Transverse colon (tissue), 4 donors: ENCODE measurements at regions not wholly inside any gene's neighbourhood (a gene's known extent, or its start where the extent isn't known, plus 50 kb on each side); places are given as distances from the start of the nearest gene placed in this dataset.
"Not testable (repeated sequence)": the region's sequence is repeated elsewhere in the genome, so short reads cannot be mapped to it uniquely, and the experiment has no call there.

Source experiments
- DNase-seq: peaks from one replicate; pipeline ENCODE4 v3.0.0-alpha.2; 2019
- H3K27ac ChIP-seq, 4 donors: fragments of 200-600 bp; sonication (generic); 2 replicates each; pipeline ENCODE4 v1.5.1; 2016 to 2018; ENCODE audit warnings: inconsistent platforms in 4 of 4
- H3K27me3 ChIP-seq: fragments of 200-600 bp; sonication (generic); 2 replicates; pipeline ENCODE4 v1.5.1; 2017; ENCODE audit warnings: inconsistent platforms
- H3K36me3 ChIP-seq, 4 donors: fragments of 200-600 bp; sonication (generic); 2 replicates each; pipeline ENCODE4 v1.5.1; 2017 to 2019; ENCODE audit warnings: inconsistent platforms in 4 of 4
- H3K4me1 ChIP-seq, 4 donors: fragments of 200-600 bp; sonication (generic); 2 replicates each; pipeline ENCODE4 v1.5.1; 2017 to 2020; ENCODE audit warnings: inconsistent platforms in 4 of 4
- H3K4me3 ChIP-seq, 4 donors: fragments of 200-600 bp; sonication (generic); 1 replicate in 1 of 4; 2 replicates in 3 of 4; pipeline versions ENCODE4 v1.5.1 to v1.6.1; 2017 to 2019; ENCODE audit warnings: inconsistent platforms in 4 of 4
- H3K9me3 ChIP-seq, 2 donors: fragments of 200-600 bp; sonication (generic); 2 replicates each; pipeline ENCODE4 v1.5.1; 2017 to 2019; ENCODE audit warnings: inconsistent platforms in 2 of 2
- EP300 ChIP-seq: sonication (generic); formaldehyde crosslinking; IDR thresholded peaks from one replicate; pipeline ENCODE4 v1.6.1; 2017; ENCODE audit warnings: antibody characterized with exemption, low read depth
- POLR2A ChIP-seq: fragments of 450-650 bp; IDR thresholded peaks from one replicate; pipeline ENCODE4 v1.6.1; 2016; ENCODE audit warnings: antibody characterized with exemption, mild to moderate bottlenecking, moderate library complexity
- POLR2AphosphoS5 ChIP-seq, 3 donors: sonication (generic); formaldehyde crosslinking; IDR thresholded peaks; one replicate each; pipeline ENCODE4 v1.6.1; 2016; ENCODE audit warnings: antibody characterized with exemption in 3 of 3
- WGBS, 2 donors: methylation state at CpG; one replicate each; pipeline ENCODE4 v1.1.5; 2018; ENCODE audit warnings: low coverage in 1 of 2; 5-methylcytosine and 5-hydroxymethylcytosine counted together
- in situ Hi-C, 4 donors: fragments of 200-750 bp; cut with MboI; loops; one replicate each; pipeline versions ENCODE4 v1.15.0 to v1.15.1; 2017; ENCODE audit warnings: low sequenced_read_pairs in 3 of 4, low pct_ligation_motif_present in 1 of 4, low pct_unique_long_range_greater_than_20kb in 1 of 4
- intact Hi-C: fragments of 100-400 bp; cut with DNase I; formaldehyde crosslinking; loops from one replicate; pipeline ENCODE4 v1.15.1; 2023; ENCODE audit warnings: low total_unique reads
- TF ChIP-seq, protein P1 (sequence below), 5 experiments: fragments of 200-600 bp in 3 of 5; fragments of 450-650 bp in 2 of 5; sonication (generic) in 3 of 5; IDR thresholded peaks; 1 replicate in 2 of 5; 2 replicates in 3 of 5; pipeline ENCODE4 v1.5.1; 2016 to 2017; ENCODE audit warnings: antibody characterized with exemption in 5 of 5, inconsistent platforms in 3 of 5, mild to moderate bottlenecking in 2 of 5, moderate library complexity in 1 of 5

DNA sequence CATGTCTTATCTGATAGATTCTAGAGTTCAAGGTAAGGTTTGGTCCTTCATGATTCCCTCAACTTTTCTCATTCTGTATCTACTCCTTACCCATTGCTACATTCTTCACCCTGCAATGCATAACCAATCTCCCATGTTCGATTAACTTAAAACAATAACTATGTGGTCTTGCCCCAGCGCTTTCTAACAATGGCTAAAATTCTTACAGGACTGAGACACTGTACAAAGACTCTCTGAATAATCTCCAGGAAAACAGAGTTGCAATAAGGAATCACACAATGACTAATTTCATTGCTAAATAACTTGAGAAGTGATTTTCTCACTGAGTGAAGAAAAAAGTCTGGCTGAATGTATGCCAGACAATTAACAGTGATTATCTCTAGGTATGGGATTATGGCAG, 69.6 kb upstream of the FAM174B start:
- H3K4me3 ChIP-seq, result no peak overlapping the region
- no peak overlapping the region for H3K27ac ChIP-seq
- in situ Hi-C loops (loop anchor here in 1 of 4 donors (10.0 kb wide), 1 partner anchor 630 kb away; no protein-coding TSS in a partner anchor), intact Hi-C loops (no loop called here)
- no peaks in the 10 kb centered on the region for H3K36me3 ChIP-seq
- H3K4me1 ChIP-seq, result no peaks in the 10 kb centered on the region
- TF ChIP-seq POLR2A (no peak), EP300 (no peak), POLR2AphosphoS5 (IDR thresholded peaks at IDR 0.05) (no peak)
- TF ChIP-seq, protein P1, sequence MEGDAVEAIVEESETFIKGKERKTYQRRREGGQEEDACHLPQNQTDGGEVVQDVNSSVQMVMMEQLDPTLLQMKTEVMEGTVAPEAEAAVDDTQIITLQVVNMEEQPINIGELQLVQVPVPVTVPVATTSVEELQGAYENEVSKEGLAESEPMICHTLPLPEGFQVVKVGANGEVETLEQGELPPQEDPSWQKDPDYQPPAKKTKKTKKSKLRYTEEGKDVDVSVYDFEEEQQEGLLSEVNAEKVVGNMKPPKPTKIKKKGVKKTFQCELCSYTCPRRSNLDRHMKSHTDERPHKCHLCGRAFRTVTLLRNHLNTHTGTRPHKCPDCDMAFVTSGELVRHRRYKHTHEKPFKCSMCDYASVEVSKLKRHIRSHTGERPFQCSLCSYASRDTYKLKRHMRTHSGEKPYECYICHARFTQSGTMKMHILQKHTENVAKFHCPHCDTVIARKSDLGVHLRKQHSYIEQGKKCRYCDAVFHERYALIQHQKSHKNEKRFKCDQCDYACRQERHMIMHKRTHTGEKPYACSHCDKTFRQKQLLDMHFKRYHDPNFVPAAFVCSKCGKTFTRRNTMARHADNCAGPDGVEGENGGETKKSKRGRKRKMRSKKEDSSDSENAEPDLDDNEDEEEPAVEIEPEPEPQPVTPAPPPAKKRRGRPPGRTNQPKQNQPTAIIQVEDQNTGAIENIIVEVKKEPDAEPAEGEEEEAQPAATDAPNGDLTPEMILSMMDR (IDR thresholded peaks at IDR 0.05), result no peak
- WGBS, 2 donors, result 92 to 100% methylated on average over 2 of the region's 2 CpGs
- no peaks in the 10 kb centered on the region for H3K9me3 ChIP-seq
- no peaks in the 10 kb centered on the region for H3K27me3 ChIP-seq
- no peak for DNase-seq

DNA sequence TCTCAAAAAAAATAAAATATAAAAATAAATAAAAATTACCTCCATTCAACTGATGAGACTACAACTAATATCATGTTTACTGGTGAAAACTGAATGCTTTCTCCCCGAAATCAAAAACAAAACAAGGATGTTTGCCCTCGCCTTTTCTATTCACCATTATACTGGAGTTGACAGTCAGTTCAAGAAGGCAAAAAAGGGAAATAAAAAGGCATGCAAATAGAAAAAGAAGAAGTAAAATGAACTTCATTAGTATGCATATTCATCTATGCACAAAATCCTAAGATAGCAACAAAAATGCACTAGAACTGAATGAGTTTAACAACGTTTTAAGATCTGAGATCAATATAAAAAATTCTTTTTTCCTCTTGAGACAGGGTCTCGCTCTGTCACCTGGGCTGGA, 72.7 kb upstream of the FAM174B start:
- Histone ChIP-seq H3K4me3 (no peak overlapping the region), H3K27ac (no peak overlapping the region), H3K27me3 (no peaks in the 10 kb centered on the region), H3K9me3 (no peaks in the 10 kb centered on the region), H3K4me1 (no peaks in the 10 kb centered on the region), H3K36me3 (no peaks in the 10 kb centered on the region)
- intact Hi-C loops, result no loop called here
- WGBS, 2 donors, result 38 to 89% methylated on average over 4 of the region's 4 CpGs
- no peak for TF ChIP-seq EP300
- no peak for TF ChIP-seq POLR2AphosphoS5 (IDR thresholded peaks at IDR 0.05)
- TF ChIP-seq, protein P1 (IDR thresholded peaks at IDR 0.05), result no peak
- no peak for TF ChIP-seq POLR2A
- in situ Hi-C loops, result loop anchor here in 1 of 4 donors (10.0 kb wide), 1 partner anchor 633 kb away; no protein-coding TSS in a partner anchor
- DNase-seq, result no peak

DNA sequence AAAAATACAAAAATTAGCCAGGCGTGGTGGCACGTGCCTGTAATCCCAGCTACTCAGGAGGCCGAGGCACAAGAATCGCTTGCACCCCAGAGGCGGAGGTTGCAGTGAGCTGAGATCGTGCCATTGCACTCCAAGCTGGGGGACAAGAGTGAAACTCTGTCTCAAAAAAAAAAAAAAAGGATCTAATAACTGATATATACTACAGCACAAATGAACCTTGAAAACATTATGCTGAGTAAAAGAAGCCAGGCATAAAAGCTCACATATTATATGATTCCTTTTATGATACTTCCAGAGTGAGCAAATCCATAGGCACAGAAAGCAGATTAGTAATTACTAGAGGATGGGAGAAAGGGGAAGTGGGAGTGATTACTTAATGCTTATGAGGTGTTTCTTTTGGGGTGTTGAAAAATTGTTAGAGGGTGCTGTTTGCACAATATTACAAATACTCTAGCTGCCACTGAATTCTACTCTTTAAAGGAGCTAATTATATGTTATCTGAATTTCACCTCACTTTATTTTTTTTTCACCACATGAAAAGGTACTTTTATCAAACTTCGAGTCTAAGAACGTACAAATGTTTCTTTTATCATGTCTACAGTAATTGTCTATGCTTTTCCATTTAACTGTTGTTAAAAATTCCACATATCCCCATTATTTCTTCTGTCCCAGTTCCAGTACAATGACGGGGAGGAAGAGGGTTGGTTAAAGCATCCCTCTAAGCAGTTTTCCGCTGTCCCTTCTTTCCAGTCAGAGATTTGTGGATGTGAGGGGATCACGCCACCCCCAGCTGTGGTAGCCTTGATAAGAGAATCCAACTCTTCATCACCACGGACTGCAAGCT, 77.7 kb upstream of the FAM174B start:
- Histone ChIP-seq H3K27me3 (no peaks in the 10 kb centered on the region), H3K36me3 (no peaks in the 10 kb centered on the region), H3K4me1 (no peaks in the 10 kb centered on the region), H3K4me3 (peak overlapping the region in 3 of 4 donors; percentile 23 to 53 (median 29)), H3K27ac (peak overlapping the region in 2 of 4 donors; percentile 50 to 55), H3K9me3 (no peaks in the 10 kb centered on the region)
- intact Hi-C loops, result no loop called here
- TF ChIP-seq EP300, result no peak
- no peak for TF ChIP-seq POLR2A
- no peak for TF ChIP-seq POLR2AphosphoS5 (IDR thresholded peaks at IDR 0.05)
- TF ChIP-seq, protein P1 (IDR thresholded peaks at IDR 0.05), result no peak
- in situ Hi-C loops, result no loop called here
- no peak for DNase-seq
- 76 to 81% methylated on average over 3 to 12 of the region's 12 CpGs for WGBS, 2 donors

DNA sequence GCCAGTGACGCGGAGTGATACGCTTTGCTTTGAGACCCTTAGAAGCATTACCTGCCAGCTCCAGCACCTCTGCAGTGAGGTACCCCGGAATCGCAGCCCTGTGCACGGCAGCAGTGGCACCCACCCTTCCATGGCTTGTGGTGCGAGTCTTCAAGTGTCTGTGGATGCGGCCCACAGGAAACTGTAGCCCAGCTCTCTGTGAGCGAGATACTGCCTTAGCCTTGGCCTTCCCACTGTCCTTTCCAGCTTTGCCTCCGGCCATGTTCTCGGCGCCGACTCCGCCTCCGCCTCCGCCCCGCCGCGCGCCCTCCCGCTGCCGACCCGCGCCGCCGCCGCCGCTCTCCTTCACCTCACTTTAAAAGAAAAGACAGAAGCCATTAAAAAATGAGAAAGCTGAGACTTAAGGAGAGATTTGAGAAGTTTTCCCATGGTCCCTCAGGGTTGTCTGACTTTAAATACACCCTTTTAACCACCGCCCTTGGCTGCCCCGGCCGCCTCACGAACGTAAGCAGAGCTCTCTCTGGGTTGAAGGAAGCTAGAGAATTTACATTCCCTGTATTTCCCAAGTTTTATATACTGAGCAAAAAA, 78.5 kb upstream of the FAM174B start:
- Histone ChIP-seq H3K4me1 (no peaks in the 10 kb centered on the region), H3K36me3 (no peaks in the 10 kb centered on the region), H3K9me3 (no peaks in the 10 kb centered on the region), H3K27me3 (no peaks in the 10 kb centered on the region), H3K4me3 (peak overlapping the region in 3 of 4 donors; percentile 23 to 53 (median 29)), H3K27ac (peak overlapping the region in 2 of 4 donors; percentile 50 to 55)
- TF ChIP-seq, protein P1 (IDR thresholded peaks at IDR 0.05), result no peak
- TF ChIP-seq POLR2AphosphoS5 (IDR thresholded peaks at IDR 0.05) (no peak), EP300 (no peak), POLR2A (no peak)
- intact Hi-C loops, result no loop called here
- 0 to 53% methylated on average over 5 to 32 of the region's 33 CpGs for WGBS, 2 donors
- in situ Hi-C loops, result no loop called here
- DNase-seq, result no peak

DNA sequence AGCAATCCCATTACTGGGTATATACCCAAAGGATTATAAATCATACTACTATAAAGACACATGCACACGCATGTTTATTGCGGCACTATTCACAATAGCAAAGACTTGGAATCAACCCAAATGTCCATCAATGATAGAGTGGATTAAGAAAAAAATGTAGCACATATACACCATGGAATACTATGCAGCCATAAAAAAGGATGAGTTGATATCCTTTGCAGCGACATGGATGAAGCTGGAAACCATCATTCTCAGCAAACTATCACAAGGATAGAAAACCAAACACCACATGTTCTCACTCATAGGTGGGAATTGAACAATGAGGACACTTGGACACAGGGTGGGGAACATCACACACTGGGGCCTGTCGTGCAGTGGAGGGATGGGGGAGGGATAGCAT, 83.7 kb upstream of the FAM174B start:
- 91 to 93% methylated on average over 4 of the region's 4 CpGs for WGBS, 2 donors
- H3K36me3 ChIP-seq, H3K9me3 ChIP-seq, H3K4me3 ChIP-seq, H3K27me3 ChIP-seq, intact Hi-C loops, in situ Hi-C loops, H3K27ac ChIP-seq, H3K4me1 ChIP-seq, DNase-seq: not testable (repeated sequence)
